ENCODE measurements at regions not wholly inside any gene's neighbourhood (a gene's known extent, or its start where the extent isn't known, plus 50 kb on each side); places are given as distances from the start of the nearest gene placed in this dataset.
A peak's percentile ranks its signal among the peaks of the same experiment; 100 is the strongest.

DNA sequence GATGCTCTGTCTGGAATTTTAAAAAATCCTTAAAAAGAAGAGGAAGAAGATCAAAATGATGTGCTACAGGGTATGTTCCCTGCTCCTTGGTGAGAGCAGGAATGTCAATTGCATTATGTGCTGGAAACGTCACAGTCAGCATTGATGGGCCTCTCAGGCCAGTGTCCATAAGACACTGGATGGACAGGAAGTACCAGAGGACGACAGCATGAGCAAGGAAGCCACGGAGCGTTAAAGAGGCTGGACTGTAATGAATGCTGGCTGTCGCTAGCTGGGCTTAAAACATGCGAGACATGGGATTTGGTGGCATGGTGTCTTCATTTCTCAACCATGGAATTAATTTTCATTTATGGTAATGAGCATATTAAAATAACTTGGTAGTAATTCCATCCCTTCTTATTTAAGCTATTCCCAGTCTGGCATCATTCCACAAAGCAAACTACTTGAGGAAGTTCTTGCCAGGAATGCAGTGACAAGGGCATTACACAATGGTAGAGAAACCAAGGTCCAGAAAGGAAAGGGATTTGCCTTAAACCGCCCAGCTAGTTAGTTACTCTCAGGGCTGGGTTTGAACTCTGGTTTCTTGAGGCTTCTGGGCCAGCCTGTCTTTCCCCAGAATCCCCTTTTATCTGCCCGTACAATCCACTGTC, 166.6 kb upstream of the SOX4 start:
- no peak for DNase-seq (ENCODE audit: low read depth)

DNA sequence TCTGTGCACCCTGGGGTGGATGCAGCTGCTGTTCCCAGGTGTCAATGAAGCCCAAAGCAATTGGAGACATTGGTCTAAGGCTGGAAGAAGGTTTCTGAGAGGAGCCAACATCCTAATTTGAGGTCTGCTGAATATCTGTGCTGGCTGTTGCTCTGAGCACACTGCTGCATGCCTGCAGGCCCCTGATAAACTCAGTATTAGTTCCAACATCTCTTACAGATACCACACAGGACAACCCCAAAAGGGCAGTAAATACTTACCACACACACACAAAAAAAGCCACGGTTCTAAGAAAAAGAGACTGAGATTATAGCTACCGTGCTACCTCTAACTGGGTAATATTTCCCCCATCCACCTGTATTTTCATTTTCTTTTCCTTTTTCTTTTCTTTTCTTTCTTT, 164.3 kb upstream of the SOX4 start:
- no peak for DNase-seq (ENCODE audit: low read depth)

DNA sequence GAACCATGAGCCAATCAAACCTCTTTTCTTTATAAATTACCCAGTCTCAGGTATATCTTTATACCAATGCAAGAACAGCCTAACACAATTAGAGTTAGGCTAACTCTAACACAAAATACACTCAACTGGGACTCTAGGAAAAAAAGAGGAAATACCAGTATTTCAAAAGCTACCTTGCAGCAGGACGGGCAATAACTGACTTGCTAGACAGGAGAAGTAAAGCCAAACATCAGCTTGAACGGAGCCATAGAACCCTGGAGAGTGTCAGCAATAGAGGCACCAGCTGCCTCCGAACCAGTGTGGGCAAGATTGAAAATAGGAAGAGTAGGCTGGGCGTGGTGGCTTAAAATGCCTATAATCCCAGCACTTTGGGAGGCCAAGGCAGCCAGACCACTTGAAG, 162.0 kb upstream of the SOX4 start:
- DNase-seq (ENCODE audit: low read depth), result no peak

DNA sequence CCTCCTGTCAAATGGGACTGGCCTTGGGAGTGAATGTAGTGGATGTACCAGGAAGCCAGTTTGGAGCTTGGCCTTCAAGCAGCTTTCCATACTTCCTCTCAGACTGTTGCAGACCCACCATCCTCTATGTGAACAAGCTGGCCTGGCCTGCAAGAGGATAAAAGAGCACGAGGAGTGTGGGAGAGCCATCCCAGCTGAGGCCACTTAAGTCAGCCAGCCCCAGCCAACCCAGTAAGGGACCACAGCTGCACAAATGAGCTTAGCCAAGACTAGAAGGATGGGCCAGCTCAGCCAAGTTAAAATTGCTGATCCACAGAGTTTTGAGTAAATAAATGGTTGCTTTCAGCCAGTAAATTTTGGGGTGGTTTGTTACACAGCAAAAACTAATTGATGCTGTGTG, 156.9 kb upstream of the SOX4 start:
- DNase-seq (ENCODE audit: low read depth), result no peak

DNA sequence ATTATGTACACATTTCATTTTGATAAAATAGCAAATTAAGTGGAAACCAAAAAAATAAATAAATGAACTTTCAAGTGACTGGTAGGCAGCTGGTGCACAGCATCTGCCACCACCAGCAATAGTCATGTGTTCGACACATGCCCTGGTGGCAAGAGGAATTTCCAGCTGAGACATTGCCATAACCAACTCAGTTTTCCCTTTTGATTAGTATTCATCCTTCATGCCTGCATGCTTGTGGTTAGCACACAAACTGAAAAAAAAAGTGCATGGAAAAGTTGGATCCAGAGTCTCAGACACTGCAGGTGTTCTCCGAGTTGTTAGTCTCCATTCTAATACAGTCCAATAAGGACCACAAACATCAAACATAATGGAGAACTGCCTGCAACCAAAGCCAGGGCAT, 156.0 kb upstream of the SOX4 start:
- DNase-seq (ENCODE audit: low read depth), result peak; percentile 35

DNA sequence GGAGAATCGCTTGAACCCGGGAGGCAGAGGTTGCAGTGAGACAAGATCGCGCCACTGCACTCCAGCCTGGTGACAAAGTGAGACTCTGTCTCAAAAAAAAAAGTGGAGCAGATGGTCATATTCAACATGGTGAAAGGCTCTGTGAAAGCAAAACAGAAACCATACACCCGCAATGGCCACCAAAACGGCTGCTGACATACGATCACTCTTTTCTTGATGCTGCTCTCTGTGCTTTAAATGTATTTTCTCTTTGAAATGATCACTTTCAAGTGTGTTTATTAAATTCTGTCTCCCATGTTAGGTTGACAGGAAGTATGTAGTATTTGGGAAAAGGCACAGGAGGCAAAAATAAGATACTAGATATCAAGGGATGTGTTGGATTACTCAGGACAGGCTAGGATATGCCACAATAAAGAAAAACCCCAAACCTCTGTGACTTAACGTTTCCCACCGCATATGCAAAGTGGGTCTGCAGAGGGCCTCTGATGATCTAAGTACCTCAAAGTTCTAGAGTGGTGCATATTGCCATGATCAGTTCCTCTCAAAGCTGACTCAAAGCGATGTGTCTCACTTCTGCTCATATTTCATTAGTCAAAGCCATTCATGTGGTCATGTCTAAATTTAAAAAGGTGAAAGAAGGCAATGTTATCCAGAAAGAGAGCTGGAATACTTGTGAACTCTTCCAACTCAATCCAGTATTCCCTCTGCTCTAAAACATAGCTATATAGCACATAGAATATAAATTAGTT, 155.1 kb upstream of the SOX4 start:
- DNase-seq (ENCODE audit: low read depth), result peak; percentile 65

DNA sequence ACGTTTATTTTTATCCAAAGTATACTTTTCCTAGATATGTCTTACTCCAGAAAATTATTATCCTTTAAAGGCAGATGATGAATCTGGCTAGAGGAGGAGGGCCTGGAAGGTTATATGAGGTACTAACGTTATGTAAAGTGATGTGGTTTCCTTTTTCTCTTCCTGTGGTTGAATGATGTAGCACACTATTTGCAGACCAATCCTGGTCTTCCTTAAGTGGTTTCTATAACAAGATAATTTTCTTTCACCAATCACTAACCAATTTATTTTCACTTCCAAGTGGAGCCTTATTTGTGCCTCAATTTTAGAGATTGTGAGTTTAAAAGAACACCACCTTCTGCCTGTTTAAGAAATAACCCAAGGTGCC, 154.6 kb upstream of the SOX4 start:
- peak; percentile 49 for DNase-seq (ENCODE audit: low read depth)

DNA sequence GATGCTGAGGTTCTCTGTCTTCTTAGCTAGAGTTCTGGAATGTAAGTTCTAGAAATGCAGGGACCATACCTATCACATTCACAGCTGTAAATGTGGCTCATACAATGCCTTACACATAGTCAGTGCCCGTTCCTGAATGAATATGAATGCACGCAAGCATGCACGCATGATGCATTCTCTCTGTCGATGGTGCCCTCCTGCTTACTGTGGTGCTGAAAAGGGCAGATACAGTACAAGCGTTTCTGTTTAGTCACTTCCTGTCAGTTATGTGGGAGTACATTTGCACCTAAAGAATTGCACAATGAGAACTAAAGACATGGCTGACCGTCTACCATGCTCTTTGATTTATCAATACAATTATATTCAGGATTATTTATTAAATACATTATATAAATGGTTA, 152.2 kb upstream of the SOX4 start:
- peak; percentile 32 for DNase-seq (ENCODE audit: low read depth)

DNA sequence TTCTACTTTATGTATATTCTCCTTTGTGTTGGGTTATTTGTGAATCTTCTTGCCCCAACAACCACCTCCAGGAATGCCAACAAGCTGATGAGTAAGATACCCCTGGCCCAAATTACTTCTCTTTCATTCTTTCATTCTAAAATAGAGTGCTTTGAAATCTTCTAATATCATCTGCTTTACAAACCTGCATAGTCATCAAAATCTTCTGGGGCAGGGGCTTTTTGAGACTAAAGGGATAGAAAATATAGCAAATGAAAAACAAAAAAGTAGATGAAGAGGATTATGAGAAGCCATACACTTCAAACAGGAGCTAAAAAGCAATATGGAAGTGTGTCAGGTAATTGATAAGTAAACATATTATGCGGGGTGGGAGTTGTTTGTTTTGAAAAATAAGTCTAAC, 150.7 kb upstream of the SOX4 start:
- no peak for DNase-seq (ENCODE audit: low read depth)

DNA sequence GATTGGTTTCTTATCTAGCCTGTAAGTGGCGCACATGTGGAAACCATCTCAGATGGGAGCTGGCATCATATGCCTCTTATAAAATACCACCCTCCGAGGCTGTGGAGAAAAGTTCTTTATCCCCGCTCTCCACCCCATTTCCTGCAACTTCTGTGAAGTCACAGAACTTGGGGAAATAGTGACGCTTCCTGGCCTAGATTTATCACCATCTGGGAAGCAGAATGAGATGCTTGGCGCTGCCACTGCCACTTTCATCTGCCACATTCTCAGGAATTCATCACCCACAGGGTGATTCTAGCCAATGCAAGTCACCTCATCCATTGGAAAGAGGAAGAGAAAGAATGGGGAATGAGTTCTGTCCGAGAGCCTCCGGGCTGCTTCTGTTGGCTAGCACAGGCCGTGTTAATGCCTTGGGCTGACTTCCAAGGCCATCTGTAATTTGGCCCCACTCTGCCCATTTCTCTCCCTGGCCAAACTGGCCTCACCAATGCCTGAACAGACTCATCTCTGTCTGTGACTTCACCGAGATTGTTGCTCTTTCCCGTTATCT, 148.8 kb upstream of the SOX4 start:
- no peak for DNase-seq (ENCODE audit: low read depth)

DNA sequence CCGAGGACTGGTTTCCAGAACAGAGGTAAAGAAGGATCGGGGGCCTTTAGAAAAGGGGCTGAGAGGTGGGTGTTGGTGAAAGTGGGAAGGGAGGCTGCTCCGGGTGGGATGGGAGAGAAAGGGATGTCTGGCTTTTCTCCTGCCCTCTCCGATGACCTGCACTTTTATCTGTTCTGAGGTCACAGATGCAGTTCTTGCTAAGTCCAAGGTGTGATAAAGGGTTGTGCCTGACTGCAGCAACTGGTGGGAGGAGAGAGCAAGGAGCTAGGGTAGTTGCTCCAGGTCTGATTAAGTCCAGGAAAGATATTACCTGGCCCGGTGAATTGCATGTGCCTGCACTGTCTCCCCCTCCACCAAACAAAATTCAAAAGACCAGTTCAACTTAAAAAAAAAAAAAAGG, 145.6 kb upstream of the SOX4 start:
- no peak for DNase-seq (ENCODE audit: low read depth)

DNA sequence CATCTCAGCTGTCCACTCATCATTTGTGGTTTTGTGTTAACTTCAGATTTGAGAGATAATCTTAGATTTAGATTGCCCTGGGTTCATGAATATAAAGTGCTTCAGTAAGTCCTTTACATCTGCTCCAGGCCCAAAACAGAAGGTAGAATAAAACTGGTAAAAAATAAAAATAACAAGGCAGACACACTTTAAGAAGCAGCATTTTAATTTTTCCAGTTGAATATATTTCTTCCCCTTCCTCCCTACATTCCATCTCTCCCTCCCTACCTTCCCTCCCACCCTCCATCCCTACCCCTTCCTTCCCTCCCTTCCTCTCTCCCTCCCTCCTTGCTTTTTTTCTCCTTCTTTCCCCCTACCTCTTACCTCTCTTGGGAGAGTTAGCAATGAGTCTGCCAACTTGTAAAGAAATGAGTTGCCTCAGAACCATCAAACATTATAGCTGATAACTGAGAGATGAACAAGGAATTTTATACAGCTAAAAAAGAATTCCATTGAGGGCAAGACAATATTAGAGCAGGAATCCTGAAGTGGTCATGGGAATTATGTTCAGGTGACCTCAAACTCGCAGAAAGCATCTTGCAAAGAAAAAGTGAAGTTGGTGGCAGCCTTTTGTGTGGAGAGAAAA, 145.0 kb upstream of the SOX4 start:
- DNase-seq (ENCODE audit: low read depth), result no peak

DNA sequence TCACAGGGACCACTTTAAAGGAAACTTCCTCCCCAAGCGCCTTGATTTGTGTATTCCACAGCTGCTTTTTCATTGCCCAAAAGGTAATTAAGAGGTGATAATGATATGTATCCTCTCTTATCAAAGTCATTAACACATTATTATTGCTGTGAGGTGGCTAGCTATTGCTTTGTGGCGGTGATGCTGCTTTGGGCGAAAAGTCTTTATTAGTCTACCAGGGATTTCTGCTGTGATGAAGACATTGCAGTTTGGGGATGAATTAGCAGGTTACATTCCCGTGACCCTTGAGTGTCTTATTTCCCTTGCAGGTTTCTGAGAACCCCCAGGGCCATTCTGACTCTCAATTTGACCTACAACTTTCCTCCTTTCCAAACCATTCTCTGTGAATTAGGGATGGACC, 143.4 kb upstream of the SOX4 start:
- DNase-seq (ENCODE audit: low read depth), result no peak

DNA sequence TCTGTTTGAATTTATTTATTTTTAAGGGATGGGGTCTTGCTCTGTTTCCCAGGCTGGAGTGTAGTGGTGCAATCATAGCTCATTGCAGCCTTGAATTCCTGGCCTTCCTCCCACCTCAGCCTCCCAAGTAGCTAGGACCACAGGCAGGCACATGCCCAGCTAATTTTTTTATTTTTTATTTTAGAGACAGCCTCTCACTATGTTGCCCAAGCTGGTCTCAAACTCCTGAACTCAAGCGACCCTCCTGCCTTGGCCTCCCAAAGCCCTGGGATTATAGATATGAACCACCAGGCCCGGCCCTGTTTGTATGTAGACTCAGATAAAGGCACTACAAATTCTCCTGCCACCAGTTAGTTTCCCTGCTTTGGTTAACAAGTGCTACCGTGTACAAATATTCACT, 142.9 kb upstream of the SOX4 start:
- DNase-seq (ENCODE audit: low read depth), result no peak

DNA sequence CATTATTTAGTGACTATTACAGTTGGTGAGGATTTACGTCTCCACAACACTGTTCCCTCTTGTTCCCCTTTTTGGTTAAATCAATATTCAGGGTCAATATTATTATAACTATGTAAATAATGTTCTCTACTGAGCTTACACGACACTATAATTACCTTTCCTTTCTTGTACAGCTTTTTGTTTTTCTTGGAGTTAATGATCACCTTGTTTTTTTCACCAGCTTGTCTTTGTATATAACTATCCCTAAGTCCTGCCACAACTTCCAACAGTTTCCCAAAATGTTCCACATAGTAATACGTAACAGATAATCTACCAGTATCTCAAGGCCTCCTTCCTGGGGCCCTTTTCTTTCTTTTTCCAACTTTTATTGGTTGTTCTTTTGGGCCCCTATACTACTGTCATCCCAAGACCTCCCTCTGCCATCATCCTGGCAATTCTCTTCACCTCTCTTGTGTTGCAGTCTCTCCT, 142.0 kb upstream of the SOX4 start:
- DNase-seq (ENCODE audit: low read depth), result no peak

DNA sequence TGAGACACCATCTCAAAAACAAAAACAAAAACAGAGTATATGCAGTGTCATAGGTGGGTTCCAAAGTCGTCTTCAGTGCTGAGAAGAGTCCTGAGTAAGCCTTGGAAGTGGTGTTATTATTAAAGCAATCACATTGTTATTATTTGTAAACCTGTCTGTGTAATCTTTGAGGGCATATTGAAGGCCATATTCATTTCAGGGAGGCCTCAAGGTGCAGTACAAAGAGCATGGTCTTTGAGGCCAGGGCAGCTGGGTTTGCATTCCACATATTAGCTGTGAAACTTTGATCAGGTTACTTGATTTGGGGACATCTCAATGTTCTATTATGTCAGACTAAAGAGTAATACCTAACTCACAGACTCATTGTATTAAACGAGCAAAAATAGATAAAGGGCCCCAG, 139.3 kb upstream of the SOX4 start:
- DNase-seq (ENCODE audit: low read depth), result no peak

DNA sequence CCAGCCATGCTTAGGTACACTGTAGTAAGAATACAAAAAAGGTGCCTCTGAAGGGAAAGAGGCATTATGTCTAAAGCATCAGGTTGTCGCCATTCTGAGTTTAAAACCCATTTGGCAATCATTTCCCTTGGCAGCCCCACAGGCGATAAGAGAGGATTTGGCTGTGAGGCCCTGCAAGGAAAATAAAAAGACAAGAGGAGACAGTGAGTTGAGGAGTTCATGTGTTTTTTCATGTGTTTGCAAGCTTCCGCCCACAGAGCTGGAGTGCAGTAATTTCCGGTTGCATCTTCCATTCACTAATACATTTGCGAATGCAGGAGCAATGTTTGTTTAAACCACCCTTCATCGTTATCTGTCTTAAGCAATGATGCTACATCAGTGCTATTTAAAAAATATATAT, 138.5 kb upstream of the SOX4 start:
- DNase-seq (ENCODE audit: low read depth), result no peak

DNA sequence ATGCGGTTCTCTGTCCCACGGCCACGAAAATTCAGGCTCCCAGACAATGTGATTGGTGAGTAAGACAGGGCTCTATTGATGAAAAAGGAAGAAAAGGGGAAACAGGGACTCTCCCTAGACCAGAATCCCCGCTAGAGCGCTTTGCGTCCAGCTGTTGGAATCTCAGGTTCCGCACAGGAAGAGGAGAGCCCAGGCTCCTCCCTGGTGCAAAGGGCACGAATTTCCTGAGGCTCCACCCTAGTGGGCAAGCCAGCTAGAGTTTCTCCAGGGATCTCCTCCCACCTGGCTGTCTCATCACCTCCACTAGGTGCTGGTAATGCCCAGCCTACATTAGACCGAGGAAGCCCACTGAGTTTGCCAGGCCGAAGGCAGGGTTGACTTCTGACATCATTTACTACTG, 135.9 kb upstream of the SOX4 start:
- DNase-seq (ENCODE audit: low read depth), result no peak

DNA sequence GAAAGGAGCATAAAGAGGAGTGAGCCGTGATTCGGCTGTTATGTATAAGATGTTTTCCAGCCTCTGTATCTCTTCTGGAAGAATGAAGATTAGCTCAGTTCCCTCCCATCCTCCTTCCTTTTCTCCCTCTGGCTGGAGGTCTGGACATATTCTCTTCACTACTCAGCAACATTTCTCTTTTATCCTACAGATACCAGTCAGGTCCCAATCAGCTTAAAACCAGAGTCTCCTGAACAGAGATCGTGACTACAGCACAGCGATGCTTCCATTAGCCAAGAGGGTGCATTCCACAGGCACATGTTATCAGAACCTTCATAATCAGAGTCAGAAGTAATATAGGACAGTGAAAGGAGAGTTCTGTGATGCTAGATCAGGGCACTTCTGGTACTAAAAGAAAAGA, 133.9 kb upstream of the SOX4 start:
- no peak for DNase-seq (ENCODE audit: low read depth)

DNA sequence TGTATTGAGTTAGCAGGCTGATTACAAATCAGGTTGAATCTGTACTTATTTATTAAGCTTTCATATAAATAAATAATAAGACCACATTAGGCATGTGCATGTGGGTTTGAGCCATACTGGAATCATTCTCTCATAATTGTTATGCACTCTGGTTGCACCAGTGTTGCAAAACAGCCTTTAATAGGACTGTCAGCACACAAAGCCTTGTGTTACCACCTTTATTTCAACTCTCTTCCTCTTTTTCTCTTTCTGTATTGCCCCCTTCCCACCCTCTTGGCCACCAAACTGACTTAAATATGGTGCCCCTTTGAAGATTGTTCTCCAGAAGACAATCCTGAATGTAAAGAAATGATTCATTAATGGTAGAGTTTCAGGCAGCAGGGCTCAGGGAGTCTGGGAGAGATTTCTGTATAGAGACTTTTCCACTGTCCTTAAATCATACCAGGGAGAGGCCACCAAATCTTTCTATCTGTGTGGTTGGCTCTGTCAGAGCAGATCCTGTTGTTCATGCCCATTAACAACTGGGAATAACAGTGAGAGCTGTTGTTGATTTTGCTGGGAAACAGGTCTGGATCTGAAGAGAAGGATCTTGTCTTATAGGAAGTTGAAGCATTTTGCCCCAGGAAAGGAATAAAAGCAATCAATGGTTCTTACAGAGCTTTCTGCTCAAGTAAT, 131.6 kb upstream of the SOX4 start:
- DNase-seq (ENCODE audit: low read depth), result no peak

DNA sequence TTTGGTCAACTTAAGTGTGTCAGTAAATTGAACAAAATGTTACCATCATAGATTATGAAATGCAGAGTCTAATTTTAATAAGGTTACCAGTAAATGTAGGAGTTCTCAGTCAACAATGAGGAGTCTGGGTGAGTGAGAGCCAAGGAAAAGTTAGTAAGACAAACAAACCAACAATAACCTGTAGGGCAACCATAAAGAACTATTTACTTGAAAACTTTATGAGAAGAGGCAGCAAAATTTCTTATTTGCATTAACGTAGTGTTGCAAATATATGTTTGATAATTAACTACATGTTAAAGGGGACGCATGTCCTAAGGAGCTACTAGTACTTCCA, 131.1 kb upstream of the SOX4 start:
- DNase-seq (ENCODE audit: low read depth), result no peak

DNA sequence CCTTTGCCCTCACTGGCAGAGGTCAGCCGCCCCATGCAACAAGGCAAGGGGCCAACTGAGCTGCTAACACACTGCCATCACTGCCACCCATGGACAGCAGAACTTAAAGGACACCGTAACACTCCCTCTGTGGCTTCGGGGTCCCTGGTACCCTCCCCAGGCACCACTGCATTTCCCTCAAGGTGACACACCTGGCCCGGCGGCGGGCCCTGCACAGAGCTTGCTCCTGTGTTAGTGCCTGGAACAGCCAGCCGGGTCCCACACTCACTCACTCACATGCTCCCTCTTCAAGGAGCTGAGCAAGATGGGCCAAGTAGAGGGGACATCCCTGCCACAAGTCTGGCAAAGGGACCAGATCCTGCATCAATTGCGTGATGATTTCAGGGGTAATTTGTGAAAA, 126.5 kb upstream of the SOX4 start:
- no peak for DNase-seq (ENCODE audit: low read depth)

DNA sequence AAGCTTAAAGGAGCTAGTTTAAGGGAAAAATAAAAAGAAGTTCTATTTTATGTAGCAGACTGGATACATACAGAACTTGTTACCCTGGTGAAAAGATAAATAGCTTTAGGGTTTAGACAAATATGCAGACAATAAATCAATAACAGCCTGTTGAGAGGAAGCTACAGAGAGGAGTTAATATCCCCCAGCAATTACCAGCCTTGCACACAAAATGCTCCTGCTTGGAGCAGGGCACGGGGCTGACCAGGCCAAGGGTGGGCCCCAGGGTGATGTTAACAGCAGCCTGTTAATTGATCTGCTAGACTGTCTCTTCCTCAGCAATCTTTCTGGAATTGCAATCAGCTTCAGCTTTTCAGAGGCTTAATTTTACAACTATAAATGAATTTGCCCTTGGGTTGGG, 125.1 kb upstream of the SOX4 start:
- DNase-seq (ENCODE audit: low read depth), result no peak
